Keratinocyte (primary cell): ENCODE measurements at regions not wholly inside any gene's neighbourhood (a gene's known extent, or its start where the extent isn't known, plus 50 kb on each side); places are given as distances from the start of the nearest gene placed in this dataset.

Experiments
- DNase-seq: peaks from one replicate; pipeline ENCODE4 v3.0.0-alpha.2; 2011; ENCODE audit warnings: low read depth, missing footprints, low spot score
- FAIRE-seq: peaks from 2 replicates; lab custom pipeline; 2011; peaks lifted over from hg19 to GRCh38; lab: Jason Lieb, UNC
- H2AFZ ChIP-seq: 2 replicates; pipeline ENCODE4 v1.6.0; 2012; ENCODE audit warnings: low read length, control low read depth, inconsistent platforms; ENCODE audit not compliant: control insufficient read depth
- H3K27ac ChIP-seq: 2 replicates; pipeline ENCODE4 v1.5.1; 2011; ENCODE audit warnings: low read length; ENCODE audit not compliant: control insufficient read depth, insufficient read depth
- H3K27me3 ChIP-seq: 3 replicates; pipeline ENCODE4 v1.6.0; 2011; ENCODE audit warnings: low read length; ENCODE audit not compliant: control insufficient read depth, insufficient read depth; ENCODE audit errors: extremely low read depth
- H3K36me3 ChIP-seq, 2 experiments: 2 replicates in 1 of 2; 3 replicates in 1 of 2; pipeline ENCODE4 v1.5.1; 2011; ENCODE audit warnings: low read length in 2 of 2, mild to moderate bottlenecking in 1 of 2; ENCODE audit not compliant: control insufficient read depth in 2 of 2, insufficient read depth in 2 of 2; ENCODE audit errors: extremely low read depth in 1 of 2
- H3K4me1 ChIP-seq: 3 replicates; pipeline ENCODE4 v1.5.1; 2011; ENCODE audit warnings: low read length; ENCODE audit not compliant: control insufficient read depth, insufficient read depth; ENCODE audit errors: extremely low read depth
- H3K4me2 ChIP-seq: 3 replicates; pipeline ENCODE4 v1.6.0; 2011; ENCODE audit warnings: low read depth, low read length; ENCODE audit not compliant: control insufficient read depth, insufficient read depth; ENCODE audit errors: extremely low read depth
- H3K4me3 ChIP-seq, 3 experiments: fragments of 200-600 bp in 1 of 3; sonication (generic) in 1 of 3; 2 replicates in 2 of 3; 3 replicates in 1 of 3; pipeline ENCODE4 v1.5.1; 2011 to 2016; ENCODE audit warnings: low read length in 3 of 3, mild to moderate bottlenecking in 3 of 3, control low read depth in 2 of 3, inconsistent platforms in 1 of 3, low read depth in 1 of 3, mixed read lengths in 1 of 3, mixed run types in 1 of 3, moderate library complexity in 1 of 3; ENCODE audit not compliant: control insufficient read depth in 2 of 3, insufficient read depth in 2 of 3; ENCODE audit errors: extremely low read depth in 1 of 3
- H3K79me2 ChIP-seq: 2 replicates; pipeline ENCODE4 v1.6.0; 2012; ENCODE audit warnings: low read length; ENCODE audit not compliant: control insufficient read depth, insufficient read depth
- H3K9ac ChIP-seq: 3 replicates; pipeline ENCODE4 v1.6.0; 2011; ENCODE audit warnings: low read length; ENCODE audit not compliant: control insufficient read depth, insufficient read depth; ENCODE audit errors: extremely low read depth
- H3K9me1 ChIP-seq: 3 replicates; pipeline ENCODE4 v1.6.0; 2011; ENCODE audit warnings: low read length; ENCODE audit not compliant: control insufficient read depth, insufficient read depth; ENCODE audit errors: extremely low read depth
- H3K9me3 ChIP-seq: 2 replicates; pipeline ENCODE4 v1.5.1; 2012; ENCODE audit warnings: low read depth, low read length; ENCODE audit not compliant: control insufficient read depth
- H4K20me1 ChIP-seq: 3 replicates; pipeline ENCODE4 v1.6.0; 2011; ENCODE audit warnings: low read length; ENCODE audit not compliant: control insufficient read depth, insufficient read depth; ENCODE audit errors: extremely low read depth
- EZH2 ChIP-seq: IDR thresholded peaks from one replicate; pipeline ENCODE4 v1.6.1; 2012; ENCODE audit warnings: inconsistent platforms, mild to moderate bottlenecking, low read length, moderate library complexity
- dilution Hi-C: fragments of 300-500 bp; cut with MboI; formaldehyde crosslinking; loops from one replicate; pipeline ENCODE4 v1.7.0; 2020; ENCODE audit warnings: low sequenced_read_pairs; ENCODE audit not compliant: extremely low pct_ligation_motif_present
- TF ChIP-seq, protein P1 (sequence below), 3 experiments: IDR thresholded peaks in 1 of 3; conservative IDR thresholded peaks in 1 of 3; optimal IDR thresholded peaks in 1 of 3; 2 replicates in 2 of 3; 3 replicates in 1 of 3; pipeline versions ENCODE3 to v1.5.1; 2011; ENCODE audit warnings: low read length in 3 of 3, mild to moderate bottlenecking in 3 of 3, moderate library complexity in 2 of 3, control low read depth in 1 of 3, inconsistent platforms in 1 of 3; ENCODE audit not compliant: insufficient read depth in 2 of 3; ENCODE audit errors: extremely low read depth in 1 of 3

DNA sequence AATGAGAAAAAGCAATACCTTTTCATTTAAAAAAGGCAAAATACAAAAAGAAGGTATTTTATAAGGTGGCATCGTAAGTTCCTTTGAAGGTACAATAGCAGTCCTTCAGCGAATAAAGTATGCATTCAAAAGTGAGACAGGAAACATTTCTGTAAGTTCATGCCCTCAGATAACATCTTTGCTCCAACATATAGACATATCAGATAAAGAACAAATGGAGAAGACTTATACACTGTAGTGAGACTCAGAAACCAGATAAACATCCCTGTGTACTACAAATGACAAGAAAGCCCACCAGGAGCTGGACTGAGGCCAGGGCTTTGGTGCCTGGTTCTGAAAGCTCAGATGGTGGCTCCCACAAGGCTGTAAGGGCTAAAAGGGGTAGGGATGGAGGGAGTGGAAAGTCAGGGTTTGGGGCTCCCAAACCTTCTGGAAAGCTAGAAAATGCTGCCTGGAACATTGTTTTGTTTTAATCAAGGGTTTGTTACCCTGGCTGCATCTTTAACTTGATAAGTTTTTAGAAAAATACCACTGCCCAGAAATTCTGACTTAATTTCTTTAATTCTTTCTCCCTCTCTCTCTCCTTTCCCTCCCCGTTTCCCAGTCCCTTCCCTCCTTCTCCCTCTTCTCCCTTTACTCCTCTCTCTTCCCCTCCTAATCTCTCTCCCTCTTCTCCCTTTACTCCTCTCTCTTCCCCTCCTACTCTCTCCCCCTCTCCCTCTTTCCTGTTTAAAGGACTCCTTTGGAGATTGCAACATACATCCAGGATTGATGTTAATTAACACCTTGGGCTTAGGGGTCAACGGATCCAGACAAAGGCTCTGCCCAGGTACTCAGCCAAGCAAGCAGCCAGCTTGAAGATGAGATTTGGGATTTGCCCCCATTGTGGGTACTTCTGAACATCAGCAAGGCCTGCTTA, 126.1 kb downstream of the AQP9 start:
- Histone ChIP-seq H3K9me3 (no peaks in the 10 kb centered on the region), H3K9ac (no peak overlapping the region), H3K79me2 (no peaks in the 10 kb centered on the region), H3K9me1 (no peaks in the 10 kb centered on the region), H3K27me3 (no peaks in the 10 kb centered on the region), H3K36me3 (no peaks in the 10 kb centered on the region), H3K4me3 (no peak overlapping the region), H3K4me2 (no peak overlapping the region), H2AFZ (peak overlapping the region; percentile 17), H4K20me1 (no peaks in the 10 kb centered on the region), H3K27ac (no peak overlapping the region), H3K4me1 (peaks cover 44% of the 10 kb centered on the region)
- dilution Hi-C loops = no loop called here
- TF ChIP-seq, protein P1, sequence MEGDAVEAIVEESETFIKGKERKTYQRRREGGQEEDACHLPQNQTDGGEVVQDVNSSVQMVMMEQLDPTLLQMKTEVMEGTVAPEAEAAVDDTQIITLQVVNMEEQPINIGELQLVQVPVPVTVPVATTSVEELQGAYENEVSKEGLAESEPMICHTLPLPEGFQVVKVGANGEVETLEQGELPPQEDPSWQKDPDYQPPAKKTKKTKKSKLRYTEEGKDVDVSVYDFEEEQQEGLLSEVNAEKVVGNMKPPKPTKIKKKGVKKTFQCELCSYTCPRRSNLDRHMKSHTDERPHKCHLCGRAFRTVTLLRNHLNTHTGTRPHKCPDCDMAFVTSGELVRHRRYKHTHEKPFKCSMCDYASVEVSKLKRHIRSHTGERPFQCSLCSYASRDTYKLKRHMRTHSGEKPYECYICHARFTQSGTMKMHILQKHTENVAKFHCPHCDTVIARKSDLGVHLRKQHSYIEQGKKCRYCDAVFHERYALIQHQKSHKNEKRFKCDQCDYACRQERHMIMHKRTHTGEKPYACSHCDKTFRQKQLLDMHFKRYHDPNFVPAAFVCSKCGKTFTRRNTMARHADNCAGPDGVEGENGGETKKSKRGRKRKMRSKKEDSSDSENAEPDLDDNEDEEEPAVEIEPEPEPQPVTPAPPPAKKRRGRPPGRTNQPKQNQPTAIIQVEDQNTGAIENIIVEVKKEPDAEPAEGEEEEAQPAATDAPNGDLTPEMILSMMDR (optimal IDR thresholded peaks at IDR 0.05 in 1 of 3, IDR thresholded peaks at IDR 0.05 in 1 of 3, conservative IDR thresholded peaks at IDR 0.05 in 1 of 3; ENCODE audit: extremely low read depth in 1 of 3, insufficient read depth in 2 of 3, low read length in 3 of 3) = no peak
- TF ChIP-seq EZH2 = no peak
- DNase-seq = no peak
- FAIRE-seq = no peak

DNA sequence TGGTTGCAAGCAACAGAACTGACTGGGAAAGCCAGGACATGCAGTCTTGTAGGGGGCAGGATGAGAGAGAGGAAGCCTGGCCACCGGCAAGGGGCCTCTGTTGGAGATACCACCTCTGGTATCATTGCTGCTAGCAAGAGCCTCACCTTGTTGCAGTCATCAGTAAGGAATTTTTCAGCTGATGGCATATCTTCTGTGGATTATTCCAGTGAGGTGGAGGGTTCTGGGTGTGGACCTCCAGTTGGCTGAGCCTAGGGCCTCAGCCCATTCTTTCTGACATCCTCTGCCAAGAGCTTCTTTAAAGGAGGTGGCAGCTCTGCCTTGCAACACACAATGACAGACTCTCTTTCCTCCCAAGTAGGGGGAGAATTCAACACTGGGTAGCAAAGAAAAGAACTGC, 128.9 kb downstream of the AQP9 start:
- TF ChIP-seq, protein P1 (optimal IDR thresholded peaks at IDR 0.05 in 1 of 3, IDR thresholded peaks at IDR 0.05 in 1 of 3, conservative IDR thresholded peaks at IDR 0.05 in 1 of 3; ENCODE audit: extremely low read depth in 1 of 3, insufficient read depth in 2 of 3, low read length in 3 of 3) = no peak
- no peak for TF ChIP-seq EZH2
- H3K4me3 ChIP-seq = no peak overlapping the region
- peak overlapping the region; percentile 19 for H3K9ac ChIP-seq
- no peaks in the 10 kb centered on the region for H3K36me3 ChIP-seq
- peak overlapping the region; percentile 39 for H2AFZ ChIP-seq
- FAIRE-seq = peak; percentile 89
- H3K9me3 ChIP-seq = peaks cover 4% of the 10 kb centered on the region
- H3K79me2 ChIP-seq = no peaks in the 10 kb centered on the region
- peak; percentile 73 for DNase-seq
- H3K27ac ChIP-seq = peak overlapping the region; percentile 75
- H4K20me1 ChIP-seq = no peaks in the 10 kb centered on the region
- peak overlapping the region; percentile 48 for H3K4me2 ChIP-seq
- no peaks in the 10 kb centered on the region for H3K9me1 ChIP-seq
- peaks cover 27% of the 10 kb centered on the region for H3K4me1 ChIP-seq
- dilution Hi-C loops = no loop called here
- no peaks in the 10 kb centered on the region for H3K27me3 ChIP-seq
